ENCODE measurements at regions not wholly inside any gene's neighbourhood (a gene's known extent, or its start where the extent isn't known, plus 50 kb on each side); places are given as distances from the start of the nearest gene placed in this dataset.
A peak's percentile ranks its signal among the peaks of the same experiment; 100 is the strongest.

DNA sequence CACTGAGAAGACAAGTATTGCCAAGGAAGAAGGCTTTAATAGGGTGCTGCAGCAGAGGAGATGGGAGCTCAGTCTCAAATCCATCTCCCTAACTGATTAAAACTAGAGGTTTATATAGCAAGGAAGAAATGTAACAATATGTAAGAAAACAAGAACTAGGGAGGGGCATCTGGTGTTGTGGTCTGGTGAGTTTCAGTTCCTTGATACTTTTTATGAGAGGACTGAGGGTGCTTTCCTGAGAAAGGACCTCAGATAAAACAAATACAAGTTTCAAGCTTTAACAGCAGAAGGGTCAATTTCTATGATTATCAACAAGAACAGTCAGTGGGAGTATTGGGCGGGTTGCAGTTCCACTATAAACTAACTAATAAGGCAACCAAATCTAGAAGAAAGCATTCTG, 1967.5 kb downstream of the SUCLG1 start:
- H3K27ac ChIP-seq: no peak overlapping the region
- TF ChIP-seq, protein P1, sequence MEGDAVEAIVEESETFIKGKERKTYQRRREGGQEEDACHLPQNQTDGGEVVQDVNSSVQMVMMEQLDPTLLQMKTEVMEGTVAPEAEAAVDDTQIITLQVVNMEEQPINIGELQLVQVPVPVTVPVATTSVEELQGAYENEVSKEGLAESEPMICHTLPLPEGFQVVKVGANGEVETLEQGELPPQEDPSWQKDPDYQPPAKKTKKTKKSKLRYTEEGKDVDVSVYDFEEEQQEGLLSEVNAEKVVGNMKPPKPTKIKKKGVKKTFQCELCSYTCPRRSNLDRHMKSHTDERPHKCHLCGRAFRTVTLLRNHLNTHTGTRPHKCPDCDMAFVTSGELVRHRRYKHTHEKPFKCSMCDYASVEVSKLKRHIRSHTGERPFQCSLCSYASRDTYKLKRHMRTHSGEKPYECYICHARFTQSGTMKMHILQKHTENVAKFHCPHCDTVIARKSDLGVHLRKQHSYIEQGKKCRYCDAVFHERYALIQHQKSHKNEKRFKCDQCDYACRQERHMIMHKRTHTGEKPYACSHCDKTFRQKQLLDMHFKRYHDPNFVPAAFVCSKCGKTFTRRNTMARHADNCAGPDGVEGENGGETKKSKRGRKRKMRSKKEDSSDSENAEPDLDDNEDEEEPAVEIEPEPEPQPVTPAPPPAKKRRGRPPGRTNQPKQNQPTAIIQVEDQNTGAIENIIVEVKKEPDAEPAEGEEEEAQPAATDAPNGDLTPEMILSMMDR (conservative IDR thresholded peaks at IDR 0.05): no peak

DNA sequence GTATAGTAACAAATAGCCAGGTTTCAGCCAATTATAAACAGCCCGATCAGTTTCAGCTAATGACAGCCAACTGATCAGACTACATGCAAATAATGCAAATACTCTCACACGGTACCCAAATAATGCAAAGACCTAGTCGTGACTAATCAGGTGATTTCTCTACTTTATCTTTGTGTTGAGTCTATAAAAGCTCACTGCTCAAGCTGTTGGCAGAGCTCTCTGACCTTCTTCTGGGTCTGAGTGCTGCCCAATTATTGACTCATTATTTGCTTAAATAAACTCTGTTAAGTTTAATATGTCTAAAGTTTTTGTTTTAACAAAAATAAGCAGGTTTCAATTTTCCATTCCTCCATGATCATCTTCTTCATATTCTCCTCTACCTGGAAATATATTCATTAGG, 1971.7 kb downstream of the SUCLG1 start:
- peak overlapping the region; percentile 60 for H3K27ac ChIP-seq
- TF ChIP-seq, protein P1 (conservative IDR thresholded peaks at IDR 0.05): no peak

DNA sequence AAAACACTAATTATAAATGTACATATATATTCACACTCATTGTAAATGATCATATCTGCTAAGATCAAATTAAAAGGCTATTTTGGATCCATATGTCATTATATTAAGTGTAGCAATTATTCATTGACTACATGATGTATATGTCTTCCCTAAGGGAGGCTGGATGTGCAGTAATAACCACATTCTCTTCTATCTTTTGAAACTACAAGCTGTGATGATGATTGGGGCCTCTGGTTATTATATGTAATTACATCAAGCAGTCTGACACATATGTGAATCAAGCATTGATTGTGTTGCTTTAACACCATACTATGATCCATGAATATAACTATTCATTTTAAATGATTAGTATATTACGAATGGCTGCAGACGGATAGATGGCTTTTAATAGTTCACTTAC, 1973.4 kb downstream of the SUCLG1 start:
- H3K27ac ChIP-seq: no peak overlapping the region
- TF ChIP-seq, protein P1 (conservative IDR thresholded peaks at IDR 0.05): no peak

DNA sequence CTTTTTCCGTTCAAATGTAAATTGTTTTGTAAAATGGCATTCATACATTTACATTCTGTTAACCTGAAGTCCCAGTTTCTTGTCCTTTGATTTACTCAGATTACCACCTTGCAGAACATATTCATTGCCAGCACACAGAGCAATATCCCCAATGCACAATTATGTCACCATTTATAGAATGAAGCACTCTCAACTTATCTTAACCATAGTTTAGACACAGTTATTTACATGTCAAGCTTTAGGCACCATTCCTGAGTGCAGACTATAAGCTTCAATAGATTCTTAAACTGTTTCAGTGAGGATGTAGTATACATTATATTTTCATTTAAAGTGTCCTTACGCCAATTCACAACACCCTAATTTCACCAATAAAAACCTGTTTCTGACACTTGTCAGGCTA, 1977.9 kb downstream of the SUCLG1 start:
- TF ChIP-seq, protein P1 (conservative IDR thresholded peaks at IDR 0.05): no peak
- no peak overlapping the region for H3K27ac ChIP-seq

DNA sequence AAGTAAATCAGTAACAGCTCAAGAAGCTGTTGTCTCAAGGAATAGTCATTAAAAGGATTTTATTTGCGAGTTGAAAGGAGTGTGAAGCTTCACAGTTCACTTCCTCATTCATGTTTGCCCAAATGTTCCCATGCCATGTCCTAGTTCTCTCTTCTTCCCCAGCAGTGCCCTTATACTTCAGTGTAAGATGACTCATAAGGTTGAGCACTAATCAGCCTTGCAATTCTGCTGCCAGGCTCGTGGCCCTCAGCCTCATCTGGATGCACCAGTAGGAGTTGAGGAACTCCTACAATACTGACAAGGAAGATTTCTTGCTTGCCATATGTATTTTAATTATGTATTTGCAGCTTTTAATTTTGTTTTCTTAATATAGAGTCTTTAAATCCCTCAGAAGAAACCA, 1980.4 kb downstream of the SUCLG1 start:
- TF ChIP-seq, protein P1 (conservative IDR thresholded peaks at IDR 0.05): no peak
- H3K27ac ChIP-seq: no peak overlapping the region

DNA sequence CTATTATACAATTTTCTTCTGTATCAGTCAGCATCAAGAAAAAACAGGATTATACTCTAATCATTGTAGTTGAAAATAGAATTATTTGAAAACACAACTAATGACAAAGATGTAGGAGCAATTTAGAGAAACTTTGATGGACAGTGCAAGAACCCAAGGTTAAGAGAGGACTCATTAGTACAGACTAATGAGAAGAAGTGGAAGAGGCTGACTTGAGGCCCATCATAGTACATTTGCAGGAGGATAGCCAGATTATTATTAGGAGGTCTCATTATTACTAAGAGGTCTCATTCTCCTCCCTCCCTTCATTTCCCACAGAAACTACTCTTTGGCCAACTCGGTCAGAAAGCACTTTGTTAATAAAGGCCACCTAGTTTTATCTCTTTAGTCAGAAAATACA, 1983.0 kb downstream of the SUCLG1 start:
- no peak overlapping the region for H3K27ac ChIP-seq
- TF ChIP-seq, protein P1 (conservative IDR thresholded peaks at IDR 0.05): no peak

DNA sequence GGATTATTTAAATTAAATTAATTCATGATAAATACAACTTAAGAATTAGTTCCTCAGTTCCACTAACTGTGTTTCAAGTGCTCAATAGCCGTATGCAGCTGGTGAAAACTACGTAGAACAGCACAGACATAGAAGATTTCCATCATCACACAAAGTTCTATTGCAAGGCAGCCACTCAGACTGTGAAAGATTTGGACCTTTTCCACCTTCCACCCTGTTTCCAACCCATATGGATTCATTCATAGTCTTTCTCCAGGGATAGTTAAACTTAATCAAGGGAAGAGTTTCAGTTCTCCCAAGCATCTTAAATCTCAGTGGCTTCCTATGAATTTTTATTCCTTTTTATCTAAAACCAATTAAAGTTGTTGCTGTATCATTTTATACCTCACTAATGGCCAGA, 2030.8 kb downstream of the SUCLG1 start:
- no peak overlapping the region for H3K27ac ChIP-seq
- TF ChIP-seq, protein P1 (conservative IDR thresholded peaks at IDR 0.05): no peak

DNA sequence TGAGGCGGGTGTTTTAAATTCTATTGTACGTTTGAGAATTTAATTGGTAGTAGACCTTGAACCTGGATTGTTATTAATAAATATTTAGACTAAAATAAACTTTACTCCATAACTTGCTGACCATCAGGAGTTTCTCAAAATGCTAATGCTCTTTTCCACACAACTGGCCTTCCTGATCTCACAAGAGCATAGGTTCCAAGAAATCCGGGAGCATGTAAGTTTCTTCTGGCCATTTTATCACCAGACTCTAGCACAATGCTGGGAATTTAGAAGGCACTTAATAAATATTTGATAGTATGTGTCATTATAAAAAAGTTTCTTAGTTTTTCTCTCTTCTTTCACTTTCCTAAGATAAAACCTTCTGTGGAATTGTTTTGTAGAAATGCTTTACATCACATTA, 2047.1 kb downstream of the SUCLG1 start:
- TF ChIP-seq, protein P1 (conservative IDR thresholded peaks at IDR 0.05): no peak
- H3K27ac ChIP-seq: no peak overlapping the region

All from VCaP (cell line).